Activated naive CD4-positive, alpha-beta T cell treated with anti-CD3 and anti-CD28 coated beads for 36 hours (primary cell): ENCODE measurements at regions not wholly inside any gene's neighbourhood (a gene's known extent, or its start where the extent isn't known, plus 50 kb on each side); places are given as distances from the start of the nearest gene placed in this dataset.
"Not testable (repeated sequence)": the region's sequence is repeated elsewhere in the genome, so short reads cannot be mapped to it uniquely, and the experiment has no call there.

Source experiments
- CTCF ChIA-PET: fragments of 350-600 bp; sonication (Branson Sonifier 250); formaldehyde crosslinking; loops from one replicate; lab custom pipeline; 2021; ENCODE audit warnings: antibody characterized with exemption; lab: Charles Lee
- DNase-seq: peaks from one replicate; pipeline ENCODE4 v3.0.0-alpha.2; 2020
- H3K27ac Mint-ChIP-seq: one replicate; pipeline ENCODE4 v1.8.0; 2021; ENCODE audit warnings: mild to moderate bottlenecking, mixed read lengths
- H3K27me3 Mint-ChIP-seq: one replicate; pipeline ENCODE4 v1.8.0; 2021; ENCODE audit warnings: low read depth, mixed read lengths
- H3K36me3 Mint-ChIP-seq: one replicate; pipeline ENCODE4 v1.8.0; 2021; ENCODE audit warnings: low read depth, mixed read lengths
- H3K4me1 Mint-ChIP-seq: one replicate; pipeline ENCODE4 v1.8.0; 2021; ENCODE audit warnings: low read depth, mixed read lengths
- H3K4me3 Mint-ChIP-seq: one replicate; pipeline ENCODE4 v1.8.0; 2021; ENCODE audit warnings: mild to moderate bottlenecking, moderate library complexity, mixed read lengths
- H3K9me3 Mint-ChIP-seq: one replicate; pipeline ENCODE4 v1.8.0; 2021; ENCODE audit warnings: mixed read lengths
- intact Hi-C: fragments of 100-400 bp; cut with micrococcal nuclease; formaldehyde crosslinking; loops from one replicate; pipeline ENCODE4 v1.15.1; 2023

- DNase-seq, result no peak
- H3K9me3 Mint-ChIP-seq, result no peaks in the 10 kb centered on the region
- no peaks in the 10 kb centered on the region for H3K36me3 Mint-ChIP-seq
- CTCF ChIA-PET, result no interaction called here
- no peak overlapping the region for H3K4me3 Mint-ChIP-seq
- H3K27ac Mint-ChIP-seq, result no peak overlapping the region
- H3K27me3 Mint-ChIP-seq, result peaks cover 11% of the 10 kb centered on the region
- intact Hi-C loops, result no loop called here
- no peaks in the 10 kb centered on the region for H3K4me1 Mint-ChIP-seq
Measured at GRCh38 chr15:57885435-57885834, 178.9 kb downstream of the POLR2M start.

- DNase-seq, result no peak
- intact Hi-C loops, result no loop called here
- peaks cover 11% of the 10 kb centered on the region for H3K27me3 Mint-ChIP-seq
- H3K4me1 Mint-ChIP-seq, result no peaks in the 10 kb centered on the region
- no peaks in the 10 kb centered on the region for H3K9me3 Mint-ChIP-seq
- no peaks in the 10 kb centered on the region for H3K36me3 Mint-ChIP-seq
- H3K4me3 Mint-ChIP-seq, result no peak overlapping the region
- CTCF ChIA-PET, result no interaction called here
- H3K27ac Mint-ChIP-seq, result no peak overlapping the region
Measured at GRCh38 chr15:57887825-57888224, 177.7 kb downstream of the ALDH1A2 start.

- DNase-seq, result no peak
- intact Hi-C loops, result no loop called here
- Mint-ChIP-seq H3K27ac (no peak overlapping the region), H3K4me3 (no peak overlapping the region), H3K27me3 (peaks cover 6% of the 10 kb centered on the region), H3K9me3 (no peaks in the 10 kb centered on the region), H3K4me1 (no peaks in the 10 kb centered on the region), H3K36me3 (no peaks in the 10 kb centered on the region)
- CTCF ChIA-PET, result interaction anchor here (0.9 to 2.3 kb wide), 3 partner anchors 20 to 29 kb away, joined by 3 to 6 read pairs (median 3); no protein-coding TSS in a partner anchor
Measured at GRCh38 chr15:57890351-57890750, 175.2 kb downstream of the ALDH1A2 start.

GRCh38 chr15:57890878-57891277, 174.6 kb downstream of the ALDH1A2 start:
- peaks cover 5% of the 10 kb centered on the region for H3K27me3 Mint-ChIP-seq
- H3K4me1 Mint-ChIP-seq, result no peaks in the 10 kb centered on the region
- H3K27ac Mint-ChIP-seq, result no peak overlapping the region
- no peak for DNase-seq
- H3K9me3 Mint-ChIP-seq, result no peaks in the 10 kb centered on the region
- intact Hi-C loops, result no loop called here
- H3K36me3 Mint-ChIP-seq, result no peaks in the 10 kb centered on the region
- CTCF ChIA-PET, result interaction anchor here (0.9 to 2.3 kb wide), 4 partner anchors 20 to 30 kb away, joined by 3 to 6 read pairs (median 3); no protein-coding TSS in a partner anchor
- H3K4me3 Mint-ChIP-seq, result no peak overlapping the region

- Mint-ChIP-seq H3K4me3 (no peak overlapping the region), H3K9me3 (no peaks in the 10 kb centered on the region), H3K36me3 (no peaks in the 10 kb centered on the region), H3K27ac (no peak overlapping the region), H3K4me1 (no peaks in the 10 kb centered on the region), H3K27me3 (peaks cover 4% of the 10 kb centered on the region)
- CTCF ChIA-PET, result interaction anchor here (1.4 to 2.3 kb wide), 2 partner anchors 30 to 31 kb away, joined by 3 to 6 read pairs; no protein-coding TSS in a partner anchor
- no peak for DNase-seq
- intact Hi-C loops, result no loop called here
Measured at GRCh38 chr15:57892181-57892580, 173.3 kb downstream of the ALDH1A2 start.

- H3K27ac Mint-ChIP-seq, result no peak overlapping the region
- H3K4me1 Mint-ChIP-seq, result no peaks in the 10 kb centered on the region
- peaks cover 4% of the 10 kb centered on the region for H3K27me3 Mint-ChIP-seq
- H3K4me3 Mint-ChIP-seq, result no peak overlapping the region
- CTCF ChIA-PET, result no interaction called here
- H3K9me3 Mint-ChIP-seq, result no peaks in the 10 kb centered on the region
- no peaks in the 10 kb centered on the region for H3K36me3 Mint-ChIP-seq
- intact Hi-C loops, result no loop called here
- DNase-seq, result no peak
Measured at GRCh38 chr15:57893040-57893439, 172.5 kb downstream of the ALDH1A2 start.

- Mint-ChIP-seq H3K27me3 (no peaks in the 10 kb centered on the region), H3K9me3 (no peaks in the 10 kb centered on the region), H3K27ac (no peak overlapping the region), H3K4me3 (no peak overlapping the region), H3K36me3 (no peaks in the 10 kb centered on the region), H3K4me1 (no peaks in the 10 kb centered on the region)
- CTCF ChIA-PET, result no interaction called here
- intact Hi-C loops, result no loop called here
- no peak for DNase-seq
Measured at GRCh38 chr15:57895291-57895690, 170.2 kb downstream of the ALDH1A2 start.

GRCh38 chr15:57896114-57896513, 169.4 kb downstream of the ALDH1A2 start:
- intact Hi-C loops, result no loop called here
- CTCF ChIA-PET, result no interaction called here
- H3K27ac Mint-ChIP-seq, result no peak overlapping the region
- DNase-seq, result no peak
- H3K27me3 Mint-ChIP-seq, result no peaks in the 10 kb centered on the region
- no peaks in the 10 kb centered on the region for H3K9me3 Mint-ChIP-seq
- no peak overlapping the region for H3K4me3 Mint-ChIP-seq
- H3K36me3 Mint-ChIP-seq, result no peaks in the 10 kb centered on the region
- H3K4me1 Mint-ChIP-seq, result no peaks in the 10 kb centered on the region

- intact Hi-C loops, H3K4me1 Mint-ChIP-seq, H3K4me3 Mint-ChIP-seq, H3K27me3 Mint-ChIP-seq, CTCF ChIA-PET, H3K36me3 Mint-ChIP-seq, DNase-seq, H3K27ac Mint-ChIP-seq, H3K9me3 Mint-ChIP-seq: not testable (repeated sequence)
Measured at GRCh38 chr15:57896899-57897298, 168.6 kb downstream of the ALDH1A2 start.

GRCh38 chr15:57897870-57898269, 167.6 kb downstream of the ALDH1A2 start:
- no peaks in the 10 kb centered on the region for H3K4me1 Mint-ChIP-seq
- H3K36me3 Mint-ChIP-seq, result no peaks in the 10 kb centered on the region

GRCh38 chr15:57902155-57902554, 163.4 kb downstream of the ALDH1A2 start:
- no peaks in the 10 kb centered on the region for H3K9me3 Mint-ChIP-seq
- intact Hi-C loops, result no loop called here
- H3K27me3 Mint-ChIP-seq, result peaks cover 16% of the 10 kb centered on the region
- H3K36me3 Mint-ChIP-seq, result no peaks in the 10 kb centered on the region
- no peaks in the 10 kb centered on the region for H3K4me1 Mint-ChIP-seq
- CTCF ChIA-PET, result no interaction called here
- no peak overlapping the region for H3K27ac Mint-ChIP-seq
- no peak overlapping the region for H3K4me3 Mint-ChIP-seq
- DNase-seq, result no peak

More at GRCh38 chr15:57897870-57898269, 167.6 kb downstream of the ALDH1A2 start:
- no peaks in the 10 kb centered on the region for H3K27me3 Mint-ChIP-seq
- H3K27ac Mint-ChIP-seq, result no peak overlapping the region
- no peak overlapping the region for H3K4me3 Mint-ChIP-seq
- no peak for DNase-seq
- intact Hi-C loops, result no loop called here
- CTCF ChIA-PET, result interaction anchor here (1.0 kb wide), 1 partner anchor 169 kb away, joined by 3 read pairs; no protein-coding TSS in a partner anchor
- no peaks in the 10 kb centered on the region for H3K9me3 Mint-ChIP-seq
